SK-N-SH (cell line): ENCODE measurements at regions not wholly inside any gene's neighbourhood (a gene's known extent, or its start where the extent isn't known, plus 50 kb on each side); places are given as distances from the start of the nearest gene placed in this dataset.
"Not testable (repeated sequence)": the region's sequence is repeated elsewhere in the genome, so short reads cannot be mapped to it uniquely, and the experiment has no call there.

Experiments
- CTCF ChIA-PET: fragments of 300-600, 350-600 bp; formaldehyde crosslinking; extraction: SDS; loops from one replicate; lab custom pipeline; 2021; lab: Yijun Ruan, JAX
- POLR2A ChIA-PET: fragments of 350-600 bp; sonication (Branson Sonifier 250); formaldehyde crosslinking; extraction: SDS; loops from one replicate; lab custom pipeline; 2020; ENCODE audit warnings: antibody characterized with exemption, inconsistent platforms; lab: Yijun Ruan, JAX
- DNase-seq: peaks from one replicate; pipeline ENCODE4 v3.0.0; 2012
- H2AFZ ChIP-seq: fragments of 200-600 bp; sonication (generic); 2 replicates; pipeline ENCODE4 v1.8.1; 2016; ENCODE audit warnings: antibody characterized with exemption, mild to moderate bottlenecking, low read depth
- H3F3A ChIP-seq: fragments of 200-600 bp; sonication (generic); replicated peaks from 2 replicates; pipeline ENCODE3; 2016; ENCODE audit warnings: antibody characterized with exemption, mild to moderate bottlenecking; ENCODE audit not compliant: insufficient read depth
- H3K27ac ChIP-seq, 2 experiments: fragments of 200-500 bp in 1 of 2; fragments of 200-600 bp in 1 of 2; sonication (Bioruptor generic) in 1 of 2; sonication (generic), shearing (Covaris generic) in 1 of 2; 2 replicates each; pipeline versions ENCODE4 v1.5.1 to v1.6.1; 2014 to 2016; ENCODE audit warnings: low read depth in 2 of 2, inconsistent platforms in 1 of 2, low read length in 1 of 2, mild to moderate bottlenecking in 1 of 2, mixed read lengths in 1 of 2
- H3K27me3 ChIP-seq: fragments of 200-600 bp; sonication (generic), shearing (Covaris generic); 2 replicates; pipeline ENCODE4 v1.6.1; 2016; ENCODE audit warnings: mixed run types; ENCODE audit not compliant: insufficient read depth
- H3K36me3 ChIP-seq, 2 experiments: fragments of 200-500 bp in 1 of 2; fragments of 200-600 bp in 1 of 2; sonication (Bioruptor generic) in 1 of 2; sonication (generic) in 1 of 2; replicated peaks in 1 of 2; 2 replicates each; pipeline versions ENCODE3 to v1.5.1; 2014 to 2016; ENCODE audit warnings: low read length in 1 of 2, mild to moderate bottlenecking in 1 of 2; ENCODE audit not compliant: insufficient read depth in 2 of 2, control insufficient read depth in 1 of 2
- H3K4me1 ChIP-seq, 2 experiments: fragments of 200-500 bp in 1 of 2; fragments of 200-600 bp in 1 of 2; sonication (Bioruptor generic) in 1 of 2; sonication (generic), shearing (Covaris generic) in 1 of 2; 2 replicates each; pipeline versions ENCODE4 v1.5.1 to v1.6.1; 2014 to 2016; ENCODE audit warnings: low read depth in 1 of 2, low read length in 1 of 2, mixed run types in 1 of 2; ENCODE audit not compliant: insufficient read depth in 2 of 2, control insufficient read depth in 1 of 2
- H3K4me2 ChIP-seq: fragments of 200-600 bp; sonication (generic), shearing (Covaris generic); 2 replicates; pipeline ENCODE4 v1.6.1; 2017; ENCODE audit warnings: mixed run types
- H3K4me3 ChIP-seq, 2 experiments: fragments of 200-500 bp in 1 of 2; fragments of 200-600 bp in 1 of 2; sonication (Bioruptor generic) in 1 of 2; sonication (generic), shearing (Covaris generic) in 1 of 2; 2 replicates each; pipeline versions ENCODE4 v1.5.1 to v1.8.1; 2014 to 2016; ENCODE audit warnings: low read depth in 2 of 2, inconsistent platforms in 1 of 2, low read length in 1 of 2, mild to moderate bottlenecking in 1 of 2, mixed read lengths in 1 of 2, moderate library complexity in 1 of 2
- H3K79me2 ChIP-seq: fragments of 200-600 bp; sonication (generic); 2 replicates; pipeline ENCODE4 v1.8.1; 2017; ENCODE audit warnings: mild to moderate bottlenecking; ENCODE audit not compliant: insufficient read depth
- H3K9ac ChIP-seq: fragments of 200-600 bp; sonication (generic); 2 replicates; pipeline ENCODE4 v1.6.1; 2017; ENCODE audit warnings: mixed run types
- H3K9me2 ChIP-seq: fragments of 200-600 bp; sonication (generic); 2 replicates; pipeline ENCODE4 v1.6.1; 2017; ENCODE audit warnings: mixed run types
- H3K9me3 ChIP-seq: fragments of 200-600 bp; sonication (generic); 2 replicates; pipeline ENCODE4 v1.6.1; 2017; ENCODE audit warnings: mixed run types, mild to moderate bottlenecking, moderate library complexity
- H4K20me1 ChIP-seq: fragments of 200-600 bp; sonication (generic); 2 replicates; pipeline ENCODE4 v1.6.1; 2017; ENCODE audit warnings: mild to moderate bottlenecking, mixed run types; ENCODE audit not compliant: insufficient read depth
- CTCF ChIP-seq: fragments of 200-600 bp; sonication (generic); IDR thresholded peaks from 2 replicates; pipeline ENCODE4 v1.6.1; 2017; ENCODE audit warnings: antibody characterized with exemption, mild to moderate bottlenecking, moderate library complexity
- FOSL2 ChIP-seq: IDR thresholded peaks from 2 replicates; pipeline ENCODE4 v1.4.0; 2012; ENCODE audit warnings: low read depth, mild to moderate bottlenecking, moderate library complexity, borderline replicate concordance
- FOXM1 ChIP-seq: IDR thresholded peaks from 2 replicates; pipeline ENCODE4 v1.4.0; 2012; ENCODE audit warnings: low read depth, mild to moderate bottlenecking
- IRF3 ChIP-seq: fragments of 150-350 bp; IDR thresholded peaks from 2 replicates; pipeline ENCODE4 v1.6.1; 2016; ENCODE audit warnings: mild to moderate bottlenecking, low read depth, low read length
- MAX ChIP-seq: IDR thresholded peaks from 2 replicates; pipeline ENCODE4 v1.4.0; 2012; ENCODE audit warnings: low read depth
- MEF2A ChIP-seq: IDR thresholded peaks from 2 replicates; pipeline ENCODE4 v1.4.0; 2012; ENCODE audit warnings: low read depth, borderline replicate concordance
- NRF1 ChIP-seq: IDR thresholded peaks from 2 replicates; pipeline ENCODE4 v1.6.1; 2012; ENCODE audit warnings: low read depth, mild to moderate bottlenecking, low read length
- POLR2AphosphoS5 ChIP-seq: IDR thresholded peaks from 2 replicates; pipeline ENCODE4 v1.6.1; 2012; ENCODE audit warnings: low read depth, low read length
- REST ChIP-seq: IDR thresholded peaks from 2 replicates; pipeline ENCODE4 v1.6.1; 2012; ENCODE audit warnings: mild to moderate bottlenecking, low read depth, low read length, moderate library complexity
- SMC3 ChIP-seq: IDR thresholded peaks from 2 replicates; pipeline ENCODE4 v1.6.1; 2012; ENCODE audit warnings: low read depth, low read length, improper control_type of control experiment
- TEAD4 ChIP-seq: IDR thresholded peaks from 2 replicates; pipeline ENCODE4 v1.4.0; 2012; ENCODE audit warnings: mild to moderate bottlenecking, borderline replicate concordance; ENCODE audit not compliant: insufficient read depth
- YY1 ChIP-seq: IDR thresholded peaks from 2 replicates; pipeline ENCODE4 v1.4.0; 2012; ENCODE audit warnings: low read depth, mild to moderate bottlenecking
- ZBTB33 ChIP-seq: IDR thresholded peaks from 2 replicates; pipeline ENCODE4 v1.4.0; 2012; ENCODE audit warnings: low read depth, borderline replicate concordance
- WGBS: methylation state at CpG from one replicate; pipeline ENCODE4 v1.1.6; 2017; ENCODE audit warnings: low lambda C conversion rate; 5-methylcytosine and 5-hydroxymethylcytosine counted together

GRCh38 chr15:25568751-25569150 is 129.9 kb upstream of the UBE3A start:
- no peak overlapping the region for H3K27ac ChIP-seq
- H3K27me3 ChIP-seq: no peaks in the 10 kb centered on the region
- no peak overlapping the region for H3K9ac ChIP-seq
- H3K9me3 ChIP-seq: no peaks in the 10 kb centered on the region
- H3K4me3 ChIP-seq: no peak overlapping the region
- ChIA-PET POLR2A (no interaction called here), CTCF (no interaction called here)
- no peaks in the 10 kb centered on the region for H3K9me2 ChIP-seq
- no peaks in the 10 kb centered on the region for H3K36me3 ChIP-seq
- 52% methylated on average over 7 of the region's 7 CpGs for WGBS
- H3K4me1 ChIP-seq: no peaks in the 10 kb centered on the region
- no peaks in the 10 kb centered on the region for H3F3A ChIP-seq
- H3K4me2 ChIP-seq: no peak overlapping the region
- no peaks in the 10 kb centered on the region for H3K79me2 ChIP-seq
- TF ChIP-seq FOXM1 (no peak), SMC3 (no peak), TEAD4 (no peak), YY1 (no peak), CTCF (no peak), ZBTB33 (no peak), IRF3 (no peak), MAX (no peak), NRF1 (no peak), FOSL2 (no peak), MEF2A (no peak), POLR2AphosphoS5 (no peak), REST (no peak)
- no peak overlapping the region for H2AFZ ChIP-seq
- H4K20me1 ChIP-seq: no peaks in the 10 kb centered on the region
- no peak for DNase-seq

- H3K36me3 ChIP-seq, H2AFZ ChIP-seq, H3K4me2 ChIP-seq, H3F3A ChIP-seq, H3K79me2 ChIP-seq, CTCF ChIA-PET, H3K27ac ChIP-seq, POLR2A ChIA-PET, H3K4me3 ChIP-seq, H3K9me2 ChIP-seq, H4K20me1 ChIP-seq, H3K4me1 ChIP-seq, H3K9ac ChIP-seq, DNase-seq, H3K9me3 ChIP-seq, H3K27me3 ChIP-seq: not testable (repeated sequence)
- whole genome bisulfite sequencing: 39% methylated on average over 6 of the region's 6 CpGs
Measured at GRCh38 chr15:25566545-25566944, 127.7 kb upstream of the UBE3A start.
